ENCODE measurements at regions not wholly inside any gene's neighbourhood (a gene's known extent, or its start where the extent isn't known, plus 50 kb on each side); places are given as distances from the start of the nearest gene placed in this dataset.

GRCh38 chr10:30758338-30758737 lies 128.8 kb upstream of the LYZL2 start:
- Histone ChIP-seq H2BK20ac (ENCODE audit: low read length) (no peak overlapping the region), H3K36me3 (ENCODE audit: control insufficient read depth in 2 of 4, insufficient read depth in 4 of 4, low read length in 3 of 4) (no peaks in the 10 kb centered on the region), H3K14ac (ENCODE audit: insufficient read length) (no peak overlapping the region), H3K23ac (ENCODE audit: insufficient read length) (no peak overlapping the region), H3K4me3 (ENCODE audit: extremely low read depth in 1 of 4, insufficient read depth in 2 of 4, low read depth in 3 of 4, low read length in 4 of 4) (no peak overlapping the region), H3K9ac (replicated peaks in 1 of 4; ENCODE audit: extremely low read depth in 1 of 4, low read depth in 3 of 4, low read length in 3 of 4) (no peak overlapping the region), H3K56ac (replicated peaks; ENCODE audit: insufficient read length, low read depth, low read length) (no peak overlapping the region), H2BK120ac (replicated peaks; ENCODE audit: low read depth, low read length) (no peak overlapping the region), H3K79me2 (ENCODE audit: control insufficient read depth in 1 of 2, insufficient read depth in 2 of 2, low read length in 2 of 2) (no peaks in the 10 kb centered on the region), H3K18ac (ENCODE audit: extremely low read depth, low read length) (no peak overlapping the region), H2BK12ac (ENCODE audit: low read depth, low read length) (no peak overlapping the region), H4K5ac (ENCODE audit: insufficient read length, low read depth, low read length) (no peak overlapping the region), H4K8ac (ENCODE audit: extremely low read depth, insufficient read depth, low read length) (no peak overlapping the region), H2AK5ac (ENCODE audit: low read depth, low read length) (no peak overlapping the region), H2AFZ (ENCODE audit: low read length) (no peak overlapping the region), H3K4ac (replicated peaks; ENCODE audit: insufficient read length, low read depth, low read length) (no peak overlapping the region), H2BK15ac (ENCODE audit: low read length) (no peak overlapping the region), H3K4me1 (replicated peaks in 1 of 4; ENCODE audit: control insufficient read depth in 3 of 4, insufficient read depth in 4 of 4, low read length in 3 of 4) (no peaks in the 10 kb centered on the region), H2BK5ac (ENCODE audit: low read depth, low read length) (no peak overlapping the region), H3K9me3 (ENCODE audit: insufficient read depth in 2 of 2, low read depth in 1 of 2, low read length in 1 of 2) (peaks cover 2 to 3% of the 10 kb centered on the region in 2 experiments; a peak in 1 of 4 replicates), H3K27ac (ENCODE audit: low read depth, low read length) (no peak overlapping the region), H4K20me1 (replicated peaks in 1 of 2; ENCODE audit: control insufficient read depth in 1 of 2, insufficient read depth in 2 of 2, low read length in 2 of 2) (no peaks in the 10 kb centered on the region), H3K4me2 (ENCODE audit: insufficient read depth in 1 of 2, low read depth in 2 of 2, low read length in 2 of 2) (no peak overlapping the region), H3K79me1 (ENCODE audit: low read depth, low read length) (no peaks in the 10 kb centered on the region), H3K23me2 (ENCODE audit: low read depth, low read length) (no peaks in the 10 kb centered on the region), H3K27me3 (replicated peaks in 1 of 4; ENCODE audit: control insufficient read depth in 3 of 4, extremely low read depth in 1 of 4, insufficient read depth in 3 of 4, low read length in 3 of 4) (no peaks in the 10 kb centered on the region), H4K91ac (replicated peaks; ENCODE audit: insufficient read length, low read length) (no peak overlapping the region)
- WGBS, 2 experiments (ENCODE audit: extremely low coverage in 1 of 2, insufficient coverage in 1 of 2, insufficient read length in 1 of 2, insufficient replicate concordance in 2 of 2, low coverage in 1 of 2, low lambda C conversion rate in 2 of 2, missing lambda C conversion rate in 1 of 2): 87% methylated on average over 1 of the region's 1 CpG; no CpG with 5 or more reads in 1 of the 2 experiments
- FAIRE-seq: no peak
- ChIA-PET CTCF (ENCODE audit: partially characterized antibody) (interaction anchor here (0.6 kb wide), 1 partner anchor 823 kb away, joined by 6 read pairs; no protein-coding TSS in a partner anchor), POLR2A (ENCODE audit: partially characterized antibody) (no interaction called here)
- no peak for DNase-seq (ENCODE audit: low read depth in 1 of 2, low spot score in 2 of 2)
- TF ChIP-seq EP300 (IDR thresholded peaks at IDR 0.05; ENCODE audit: borderline replicate concordance in 1 of 2, low read depth in 2 of 2, low read length in 2 of 2) (no peak), ZNF274 (IDR thresholded peaks at IDR 0.05; ENCODE audit: borderline replicate concordance, extremely low read depth, low read length) (no peak)

Data from H1 (cell line).